Stimulated activated CD8-positive, alpha-beta memory T cell treated with anti-CD3 and anti-CD28 coated beads, Interleukin-4, amount 100 ng/mL, for 1 hour (primary cell): ENCODE measurements at regions not wholly inside any gene's neighbourhood (a gene's known extent, or its start where the extent isn't known, plus 50 kb on each side); places are given as distances from the start of the nearest gene placed in this dataset.

ENCODE experiments used
- DNase-seq, 2 donors: peaks; one replicate each; pipeline ENCODE4 v3.0.0-alpha.2; 2020; ENCODE audit warnings: low read depth in 2 of 2, low spot score in 1 of 2

DNA sequence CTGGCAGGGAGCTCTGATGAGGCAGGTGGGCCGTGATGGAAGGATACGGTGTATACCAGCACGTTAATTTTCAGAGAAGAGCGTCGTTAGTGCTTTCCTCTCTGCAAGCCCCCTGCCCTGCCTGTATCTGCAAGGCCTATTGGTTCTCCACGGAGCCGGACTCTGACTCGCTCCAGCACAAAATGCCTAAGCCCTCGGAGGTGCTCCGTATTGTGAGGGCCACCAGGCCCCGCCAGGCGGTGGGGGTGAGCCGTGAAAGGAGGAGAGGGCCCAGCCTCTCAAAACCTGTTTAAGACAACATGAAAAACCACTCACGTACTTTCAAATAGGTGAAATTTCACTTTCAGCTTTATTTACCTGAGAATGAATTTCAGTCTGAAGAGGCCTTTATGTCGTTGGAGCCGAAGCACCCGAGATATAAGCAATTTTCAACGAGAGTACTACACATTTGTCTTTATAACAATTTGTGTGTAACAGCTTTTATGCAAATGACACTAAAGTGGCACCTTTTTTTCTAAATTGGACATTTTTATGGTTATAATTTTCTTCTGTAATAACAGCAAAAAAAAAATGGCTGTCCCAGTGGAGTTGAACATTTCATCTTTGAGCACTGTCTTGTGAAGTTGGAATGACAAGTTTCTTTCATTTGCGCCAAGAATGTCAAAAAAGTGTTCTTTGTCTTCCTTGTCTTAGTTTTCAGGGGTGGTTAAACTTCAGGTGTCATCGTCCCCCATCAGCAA is 749.5 kb downstream of the VRK1 start:
- DNase-seq = no peak

DNA sequence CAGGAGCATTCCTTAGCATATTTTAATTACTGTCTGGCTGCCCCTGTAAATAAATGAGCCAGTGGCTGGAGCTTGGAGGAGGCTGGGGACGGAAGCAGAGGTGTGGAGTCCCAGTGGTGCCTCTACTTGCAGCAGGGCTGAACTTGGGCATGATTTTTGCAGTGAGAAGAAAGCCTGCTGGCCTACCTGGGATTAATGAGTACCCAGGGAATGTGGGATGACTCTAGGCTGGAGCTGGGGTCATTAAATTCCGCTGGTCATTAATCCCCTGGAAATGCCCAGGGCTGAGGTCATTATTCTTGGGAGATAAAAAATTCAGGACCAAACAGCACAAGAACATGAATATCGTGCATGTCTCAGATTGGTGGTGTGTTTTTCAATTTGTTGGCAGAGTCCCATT is 753.3 kb downstream of the VRK1 start:
- DNase-seq = no peak

DNA sequence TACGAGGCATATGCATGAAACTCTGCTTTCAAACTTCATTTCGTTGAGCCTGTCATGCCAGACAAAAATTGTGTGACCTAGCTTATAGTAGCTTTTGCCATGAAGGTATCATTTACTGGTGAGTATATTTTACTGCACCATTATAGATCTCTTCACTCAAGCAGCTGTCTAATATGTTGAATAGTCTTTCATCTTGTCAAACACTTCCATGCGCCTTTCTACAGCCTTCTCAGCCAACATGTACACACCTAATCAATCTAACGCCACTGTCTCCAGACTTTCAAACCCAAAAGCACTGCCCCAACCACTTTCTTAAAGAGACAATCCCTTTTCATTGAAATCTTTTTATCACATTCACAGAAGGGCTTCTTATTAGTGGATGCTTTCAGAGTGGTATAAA is 757.4 kb downstream of the VRK1 start:
- DNase-seq = no peak

DNA sequence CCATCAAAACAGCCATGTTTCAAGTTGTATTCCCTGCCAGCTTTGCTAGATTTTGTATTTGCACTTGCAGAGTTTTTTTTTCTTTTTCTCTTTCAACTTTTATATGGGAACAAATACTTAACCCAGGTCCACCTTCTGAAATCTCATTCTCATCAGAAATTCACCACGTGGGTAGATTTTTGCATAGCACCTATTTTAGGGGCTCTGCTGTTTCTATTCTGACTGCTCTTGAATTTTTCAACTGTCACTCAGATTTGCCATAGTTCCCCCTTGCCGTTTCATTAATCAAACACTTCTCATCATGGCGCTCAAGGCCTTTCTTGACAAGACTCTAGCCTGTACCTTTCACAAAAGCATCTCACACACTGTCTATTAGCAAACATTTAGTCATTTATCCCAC is 767.2 kb downstream of the VRK1 start:
- DNase-seq = no peak

DNA sequence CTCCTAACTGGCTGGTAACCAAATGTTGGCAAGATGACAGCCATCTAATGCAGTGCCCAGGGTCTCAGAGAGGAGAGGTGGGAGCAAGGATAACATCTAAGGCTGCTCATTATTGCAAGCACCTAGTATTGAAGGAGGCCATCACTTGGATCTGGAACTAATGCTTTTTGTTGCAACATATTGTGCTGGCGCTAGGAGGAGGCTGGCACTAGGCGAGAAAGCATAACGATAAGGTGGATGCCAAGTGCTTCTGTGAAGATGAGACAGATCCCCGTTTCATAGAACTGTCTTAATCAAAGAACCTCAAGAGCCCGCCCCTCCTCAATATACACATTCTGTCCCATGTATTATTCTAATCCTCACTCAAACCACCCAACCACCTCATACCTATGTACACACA is 774.0 kb downstream of the VRK1 start:
- DNase-seq = no peak

DNA sequence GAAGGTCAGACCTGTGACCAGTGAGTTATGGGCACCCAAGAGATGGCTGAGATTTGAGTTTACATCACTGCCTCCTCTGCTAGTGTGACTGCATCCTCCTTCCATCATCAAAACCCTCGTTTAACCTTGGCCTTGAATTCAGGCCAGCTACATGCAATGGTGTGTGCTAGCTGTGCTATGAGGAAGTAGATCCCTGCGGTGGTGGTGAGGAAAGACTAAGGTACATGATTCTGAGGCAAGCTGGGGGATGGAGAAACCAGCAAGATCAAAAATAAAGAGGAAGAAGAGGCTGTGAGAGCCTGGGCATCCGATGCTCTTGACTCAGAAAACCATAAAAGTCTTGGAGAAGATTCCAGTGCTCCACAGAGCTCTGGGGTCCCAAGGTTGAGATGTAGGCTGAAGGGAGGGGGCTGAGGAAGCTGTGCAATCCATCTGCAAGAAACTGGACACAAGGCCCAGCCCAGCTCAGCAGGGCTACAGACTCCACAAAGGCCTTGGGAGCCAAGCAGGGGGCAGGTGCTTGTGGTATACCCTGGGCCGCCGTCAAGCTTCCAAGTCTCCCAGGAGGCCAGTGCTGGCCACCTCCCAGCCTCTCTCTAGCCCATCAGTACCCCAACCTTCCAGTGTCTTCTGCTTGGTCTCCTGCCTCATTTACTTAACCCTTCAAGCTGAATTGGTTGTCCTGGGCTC is 774.8 kb downstream of the VRK1 start:
- no peak for DNase-seq

DNA sequence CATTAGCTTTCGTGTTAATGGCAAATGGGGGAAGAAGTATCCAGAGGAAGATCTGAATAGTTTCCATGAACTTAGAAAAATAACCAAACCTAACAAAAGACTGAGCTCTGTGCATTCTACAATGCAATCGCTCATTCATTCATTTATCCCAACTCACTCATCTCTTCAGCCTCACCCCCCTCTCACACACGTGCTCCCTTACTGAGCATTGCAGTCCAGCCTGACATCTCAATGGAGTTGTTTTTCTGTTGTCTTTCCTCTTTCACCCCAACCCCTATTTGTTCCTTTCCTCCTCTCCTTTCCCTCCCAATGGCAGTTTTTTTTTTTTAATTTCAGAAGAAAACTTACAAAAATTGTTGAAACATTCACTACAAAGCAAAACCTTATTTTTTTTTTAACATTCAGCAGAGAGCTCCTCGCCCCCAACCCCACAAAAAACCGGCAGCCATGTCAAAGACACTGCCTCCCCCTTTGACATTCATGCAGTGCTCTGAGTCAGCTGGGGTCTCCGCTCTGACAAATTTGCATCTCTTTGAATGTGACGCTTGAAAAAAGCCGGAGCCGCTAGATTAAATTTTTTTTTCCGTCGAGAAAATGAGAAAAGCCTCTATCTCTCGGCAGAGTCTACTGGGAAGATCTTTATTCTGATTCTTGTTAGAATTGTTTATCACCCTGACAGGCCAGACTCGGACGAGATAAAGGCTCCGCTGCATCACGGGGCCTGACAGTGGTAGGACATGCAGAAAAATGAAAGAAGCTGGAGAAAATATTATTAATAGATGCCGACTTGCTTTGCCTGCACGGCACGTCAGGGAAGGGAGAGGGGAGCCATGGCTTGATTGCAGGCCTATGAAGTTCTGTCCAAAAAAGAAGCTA is 775.6 kb downstream of the VRK1 start:
- DNase-seq = no peak

DNA sequence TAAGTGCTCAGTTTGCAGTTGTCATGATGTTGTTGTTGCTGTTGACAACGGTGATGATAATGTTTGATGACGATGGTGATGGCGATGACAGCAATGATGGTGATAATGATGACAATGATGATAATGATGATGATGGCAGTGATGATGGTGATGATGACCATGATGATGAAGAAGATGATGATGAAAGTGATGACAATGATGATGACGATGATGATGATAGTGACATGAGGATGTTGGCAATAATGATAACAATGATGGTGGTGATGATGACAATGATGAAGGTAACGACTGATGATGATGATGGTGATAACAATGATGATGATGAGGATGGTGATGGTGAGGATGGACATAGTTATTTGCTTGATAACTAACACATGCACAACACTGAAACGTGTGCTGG is 778.5 kb downstream of the VRK1 start:
- no peak for DNase-seq

DNA sequence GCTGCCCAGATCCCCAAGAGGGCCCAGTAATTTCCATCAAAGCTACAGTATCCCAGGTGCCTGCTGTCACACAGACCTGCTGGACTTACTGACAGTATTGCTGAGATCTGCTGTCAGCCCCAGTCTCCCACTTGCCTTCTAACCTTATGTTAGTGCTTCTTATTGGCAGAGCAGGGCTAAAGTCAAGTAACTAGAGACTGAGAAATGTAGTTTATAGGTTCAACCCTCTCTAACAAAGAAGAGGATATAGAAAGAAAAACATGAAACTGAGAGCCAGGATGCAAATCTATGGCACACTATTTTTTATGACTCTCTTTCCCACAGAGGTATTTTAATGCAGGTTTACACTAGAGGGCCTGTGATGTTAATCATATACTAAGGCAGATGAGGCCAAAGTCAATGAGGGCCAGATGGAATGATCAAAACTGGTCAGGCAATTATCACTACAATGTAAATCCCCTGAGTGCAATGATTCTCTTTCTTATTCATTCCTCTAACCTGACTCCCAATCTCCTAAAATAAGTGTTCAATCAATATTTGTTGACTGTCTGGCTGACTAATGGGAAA is 781.9 kb downstream of the VRK1 start:
- DNase-seq = no peak

DNA sequence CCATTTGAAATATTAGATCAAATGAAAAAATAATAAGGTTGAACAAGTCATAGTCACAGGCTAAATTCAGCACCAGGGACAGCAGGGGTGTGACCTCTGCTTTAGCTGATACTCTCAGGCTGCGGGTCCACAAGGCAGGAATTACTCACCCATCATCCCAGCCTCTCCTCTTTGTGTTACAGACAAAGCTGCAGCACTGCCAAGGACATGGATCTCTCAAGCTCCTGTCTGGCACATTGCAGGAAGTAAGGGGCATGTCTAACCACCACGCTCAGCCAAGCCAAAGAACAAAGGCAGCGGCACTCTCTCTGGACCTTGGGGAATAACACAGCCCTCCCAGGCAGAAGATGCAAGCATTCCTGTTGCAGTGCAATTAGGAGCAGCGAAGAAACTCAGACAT is 783.8 kb downstream of the VRK1 start:
- no peak for DNase-seq

DNA sequence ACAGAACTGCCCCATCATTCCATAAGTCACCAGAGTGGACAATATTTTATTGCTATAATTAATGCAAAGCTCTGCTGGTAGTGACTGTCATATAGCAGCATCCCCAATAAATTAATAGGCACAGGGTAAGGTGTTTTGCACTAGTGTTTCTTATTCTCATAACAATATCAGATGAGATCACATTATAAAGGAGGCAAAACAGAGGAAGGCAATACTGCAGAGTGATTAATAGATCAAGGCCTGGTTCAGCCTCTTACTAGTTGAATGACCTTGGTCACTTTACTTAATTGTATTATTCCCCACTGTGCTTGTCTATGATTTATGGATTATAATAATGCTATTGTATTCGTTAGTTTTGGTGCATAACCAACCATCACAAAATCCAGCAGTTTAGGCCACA is 784.8 kb downstream of the VRK1 start:
- DNase-seq = no peak

DNA sequence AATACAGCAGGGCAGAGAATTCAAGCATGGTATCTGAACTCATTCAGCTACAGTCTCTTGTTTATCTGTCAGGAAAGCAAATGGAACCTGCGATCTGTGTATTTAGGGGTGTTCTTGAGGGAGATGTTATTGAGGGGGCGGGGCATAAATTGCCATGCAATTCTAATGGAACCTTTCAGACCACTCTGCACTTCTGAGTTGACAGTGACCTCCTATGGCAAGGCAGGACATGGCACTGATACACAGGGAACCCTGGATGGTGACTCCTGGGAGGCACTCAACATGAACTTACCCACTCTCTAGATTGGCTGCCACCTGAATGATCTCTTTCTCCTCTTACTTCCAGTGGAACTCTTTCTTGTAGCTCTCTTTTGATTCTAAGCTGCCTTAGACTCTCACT is 787.3 kb downstream of the VRK1 start:
- DNase-seq = no peak

DNA sequence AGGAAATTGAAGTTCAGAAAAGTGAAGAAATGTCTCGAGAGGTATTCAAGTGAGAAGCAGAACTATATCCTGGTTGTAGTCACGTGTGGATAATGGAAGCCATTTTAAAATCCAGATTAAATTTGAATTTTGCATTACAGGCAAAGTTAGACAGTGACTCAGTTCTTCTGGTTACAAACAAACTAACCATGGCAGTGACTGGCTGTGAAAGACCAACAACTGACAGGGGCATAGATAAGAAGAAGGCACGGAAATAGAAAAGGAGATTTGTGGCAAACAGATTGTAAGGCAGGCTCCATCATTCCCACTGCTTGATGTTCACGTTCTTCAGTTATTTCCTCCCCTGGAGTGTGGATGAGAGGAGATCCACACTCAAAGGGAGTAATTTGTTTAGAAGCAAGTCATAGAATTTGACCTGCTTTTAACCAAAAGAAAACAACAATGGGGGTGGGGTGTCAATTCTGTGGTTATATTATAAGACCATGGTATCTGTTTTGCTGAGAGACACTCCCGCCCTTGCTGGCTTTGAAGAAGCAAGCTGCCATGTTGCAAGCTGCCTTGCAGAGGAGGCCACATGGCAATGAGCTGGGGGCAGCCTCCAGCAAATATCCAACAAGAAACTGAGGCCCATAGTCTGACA is 795.3 kb downstream of the VRK1 start:
- DNase-seq = no peak

DNA sequence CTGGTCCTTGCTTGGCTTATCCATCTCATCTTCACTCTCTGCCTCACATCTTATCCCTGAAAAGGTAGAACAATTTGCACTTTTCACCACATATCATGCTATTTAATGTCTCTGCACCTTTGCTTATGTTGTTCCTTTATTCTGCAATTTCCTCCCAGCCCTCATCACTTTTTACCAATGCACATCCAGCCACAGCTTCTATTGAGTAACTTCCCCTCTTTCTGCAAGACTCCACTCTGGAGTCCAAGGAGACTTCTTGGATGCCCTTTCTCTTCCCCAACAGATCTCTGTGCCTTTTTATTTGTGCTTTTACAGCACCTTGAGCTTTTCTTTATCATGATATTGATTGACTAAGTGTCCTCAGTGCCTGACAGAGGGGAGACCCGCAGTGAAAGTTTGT is 797.1 kb downstream of the VRK1 start:
- no peak for DNase-seq

DNA sequence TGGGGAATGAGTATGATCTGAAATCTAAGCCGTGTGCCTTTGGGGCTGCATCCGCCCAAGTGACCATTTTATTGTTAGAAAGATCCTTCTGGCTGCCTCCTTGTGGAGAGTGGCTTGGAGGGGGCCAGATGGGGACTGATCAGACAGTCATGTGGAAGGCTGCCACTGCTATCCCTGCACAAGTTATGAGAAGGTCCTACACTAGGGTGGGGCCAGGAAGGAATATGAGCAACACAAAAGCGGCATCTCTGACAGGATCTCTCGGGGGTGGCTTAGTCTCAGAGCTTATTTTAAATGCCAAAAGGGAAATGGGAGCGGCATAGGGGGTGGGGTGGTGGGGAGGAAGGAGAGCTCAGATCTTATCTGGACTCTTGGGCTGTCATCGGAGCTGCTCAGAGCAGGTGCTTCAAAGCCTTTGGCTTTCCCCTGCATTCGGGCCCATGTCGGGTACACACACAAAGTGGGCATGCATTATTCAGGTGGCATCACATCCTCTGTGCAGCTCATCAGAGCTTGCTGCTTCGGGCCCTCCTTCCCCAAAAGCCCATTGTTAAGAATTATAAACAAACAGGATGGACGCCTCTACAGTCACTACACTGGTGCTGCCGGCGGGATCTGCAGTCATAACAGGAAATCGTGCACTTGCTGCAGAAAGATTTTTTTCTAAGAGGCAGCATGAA is 805.4 kb downstream of the VRK1 start:
- DNase-seq = peak; percentile 39 to 42

DNA sequence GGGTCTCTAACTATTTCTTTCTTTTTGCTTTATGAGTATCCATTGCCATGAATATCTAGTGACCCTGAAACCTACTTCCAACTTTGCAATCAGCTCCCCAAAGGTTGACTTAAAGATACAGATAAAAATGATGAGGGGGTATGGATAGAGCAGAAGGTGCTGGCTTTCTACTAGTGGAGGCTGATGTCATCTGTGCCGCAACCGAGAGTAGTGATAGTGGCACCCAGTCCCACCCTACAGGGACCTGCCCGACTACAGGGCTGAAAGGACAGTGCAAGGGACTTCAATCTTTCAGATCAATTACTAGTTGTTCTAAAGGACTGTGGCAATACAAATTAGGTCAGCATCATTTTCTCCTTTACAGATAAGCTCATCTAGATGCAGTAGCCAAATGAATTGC is 806.0 kb downstream of the VRK1 start:
- no peak for DNase-seq

DNA sequence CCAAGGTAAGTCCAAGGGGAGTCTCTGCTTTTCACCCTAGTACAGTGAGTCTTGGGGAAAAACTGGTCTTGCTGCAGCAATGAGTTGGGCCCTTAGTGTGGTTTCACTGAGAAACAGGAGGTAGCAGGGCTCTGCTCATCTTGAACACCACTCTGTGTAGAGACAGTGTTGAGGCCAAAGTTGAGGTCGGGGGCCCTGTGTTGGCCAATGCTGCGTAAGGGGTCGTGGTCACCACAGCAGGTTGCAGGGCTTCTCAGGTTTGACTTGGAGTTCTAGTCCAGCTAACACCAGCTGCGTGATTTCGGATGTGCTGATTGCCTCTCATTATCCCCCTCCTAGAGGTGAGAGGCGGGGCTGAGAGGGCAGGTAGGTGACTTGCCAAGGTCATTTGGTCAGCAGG is 807.5 kb downstream of the VRK1 start:
- DNase-seq = no peak

DNA sequence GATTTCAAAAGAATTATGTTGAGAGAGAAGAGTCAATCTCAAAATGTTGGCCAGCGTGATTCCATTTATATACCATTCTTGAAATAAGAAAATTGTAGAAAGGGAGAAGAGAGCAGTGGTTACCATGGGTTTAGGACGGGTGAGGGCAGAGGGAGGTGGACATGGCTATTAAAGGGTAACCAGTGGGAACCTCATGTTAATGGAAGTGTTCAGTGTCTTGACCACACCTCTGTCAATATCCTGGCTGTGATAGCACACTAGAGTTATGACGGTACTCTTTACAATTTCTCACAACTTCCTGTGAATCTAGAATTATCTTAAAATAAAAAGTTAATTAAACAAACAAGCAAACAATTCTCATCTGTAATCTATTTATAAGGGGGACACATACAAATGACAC is 821.2 kb downstream of the VRK1 start:
- DNase-seq = no peak

DNA sequence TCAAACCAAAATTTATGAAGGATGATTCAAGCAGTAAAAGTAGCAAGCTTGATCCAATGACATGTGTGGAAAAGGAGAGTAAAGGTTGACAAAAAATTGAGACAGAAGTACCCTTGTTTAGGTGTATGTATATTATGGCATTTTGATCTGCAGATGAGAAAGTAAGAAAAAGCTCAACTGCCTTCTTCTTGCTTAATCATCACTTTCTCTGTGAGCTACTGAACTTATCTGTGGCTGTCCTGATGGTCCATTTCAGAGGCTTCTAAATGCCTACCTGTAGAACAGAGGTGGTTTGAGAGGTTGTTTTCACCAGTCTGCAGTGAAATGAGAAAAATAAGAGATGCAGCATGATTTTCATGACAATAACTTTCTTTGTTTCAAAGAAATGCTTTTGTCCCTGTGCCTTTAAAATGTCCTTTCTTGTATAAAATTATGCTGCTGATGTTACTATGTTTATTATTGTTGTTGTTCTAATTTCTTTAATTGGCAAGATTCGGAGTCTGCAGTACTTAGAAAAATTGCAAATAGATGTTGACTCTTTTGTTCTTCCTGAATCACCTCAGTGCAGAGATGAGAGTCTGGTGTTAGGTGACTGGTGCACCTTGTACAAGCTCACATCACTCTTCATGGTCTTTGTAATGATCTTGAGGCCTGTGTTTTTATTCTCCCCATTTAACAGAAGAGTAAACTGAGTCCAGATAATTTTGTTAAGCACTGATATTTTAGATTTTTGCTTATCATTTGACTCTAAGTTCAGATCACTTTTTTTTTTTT is 821.9 kb downstream of the VRK1 start:
- DNase-seq = no peak

DNA sequence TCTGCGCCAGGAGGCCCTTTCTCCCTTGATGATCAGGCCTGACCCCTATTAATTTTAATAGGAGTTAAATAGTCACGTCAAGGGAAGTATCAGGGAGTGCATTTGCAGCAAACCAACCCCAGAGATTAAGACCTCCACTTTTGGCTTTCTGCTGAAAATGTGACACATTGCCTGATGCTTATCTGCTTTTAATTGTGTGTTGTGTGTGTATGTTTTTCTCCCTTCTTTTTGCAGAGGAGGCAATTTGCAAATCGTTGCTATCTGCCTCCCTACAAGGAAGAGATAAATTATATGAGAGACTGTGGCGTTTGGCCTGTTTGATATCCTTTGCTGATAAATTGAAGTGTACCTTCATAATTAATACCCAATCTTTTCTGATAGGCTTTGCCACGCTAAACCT is 822.9 kb downstream of the VRK1 start:
- no peak for DNase-seq
